ENCODE measurements at regions not wholly inside any gene's neighbourhood (a gene's known extent, or its start where the extent isn't known, plus 50 kb on each side); places are given as distances from the start of the nearest gene placed in this dataset.

GRCh38 chr18:22691946-22692710 is 241.0 kb upstream of the RBBP8 start:
- TF ChIP-seq POLR2A (IDR thresholded peaks at IDR 0.05; ENCODE audit: low read depth) (no peak), POLR2AphosphoS5 (IDR thresholded peaks at IDR 0.05) (no peak), CTCF (IDR thresholded peaks at IDR 0.05) (no peak)
